DMS114 treated with DMSO at 0.1 percent for 48 hours (cell line): ENCODE measurements at regions not wholly inside any gene's neighbourhood (a gene's known extent, or its start where the extent isn't known, plus 50 kb on each side); places are given as distances from the start of the nearest gene placed in this dataset.
"Not testable (repeated sequence)": the region's sequence is repeated elsewhere in the genome, so short reads cannot be mapped to it uniquely, and the experiment has no call there.

Source experiments
- DNase-seq: peaks from one replicate; lab custom pipeline; 2025; ENCODE audit not compliant: unreplicated experiment; lab: John Stamatoyannopoulos, UW

DNA sequence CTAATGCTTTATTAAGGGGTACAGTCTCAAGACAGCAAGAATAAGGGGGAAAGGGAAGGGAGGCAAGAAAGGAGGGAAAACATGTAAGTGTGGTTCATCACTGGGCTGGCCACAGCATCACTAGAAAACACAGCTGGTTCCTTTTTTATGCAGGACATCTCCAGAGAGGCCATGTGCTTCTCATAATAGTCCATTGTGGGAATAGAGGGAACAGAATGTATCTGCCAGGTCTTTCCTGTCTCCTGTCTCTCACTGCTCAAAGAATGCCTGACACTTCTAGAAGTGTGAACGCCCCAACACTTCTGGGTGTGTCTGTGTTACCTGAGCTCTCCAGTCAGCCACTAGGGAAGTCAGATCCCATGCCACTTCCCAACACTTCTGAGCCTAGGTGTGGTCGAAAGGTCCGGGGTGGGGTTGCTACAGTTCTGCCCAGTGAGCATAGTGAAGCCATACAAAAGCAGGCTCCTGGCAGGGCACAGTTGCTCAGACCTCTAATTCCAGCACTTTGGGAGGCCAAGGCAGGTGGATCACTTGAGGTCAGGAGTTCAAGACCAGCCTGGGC lies 255.6 kb upstream of the SLC30A5 start:
- no peak for DNase-seq

GRCh38 chr5:68839019-68839552 lies 254.7 kb upstream of the SLC30A5 start:
- no peak for DNase-seq

DNA sequence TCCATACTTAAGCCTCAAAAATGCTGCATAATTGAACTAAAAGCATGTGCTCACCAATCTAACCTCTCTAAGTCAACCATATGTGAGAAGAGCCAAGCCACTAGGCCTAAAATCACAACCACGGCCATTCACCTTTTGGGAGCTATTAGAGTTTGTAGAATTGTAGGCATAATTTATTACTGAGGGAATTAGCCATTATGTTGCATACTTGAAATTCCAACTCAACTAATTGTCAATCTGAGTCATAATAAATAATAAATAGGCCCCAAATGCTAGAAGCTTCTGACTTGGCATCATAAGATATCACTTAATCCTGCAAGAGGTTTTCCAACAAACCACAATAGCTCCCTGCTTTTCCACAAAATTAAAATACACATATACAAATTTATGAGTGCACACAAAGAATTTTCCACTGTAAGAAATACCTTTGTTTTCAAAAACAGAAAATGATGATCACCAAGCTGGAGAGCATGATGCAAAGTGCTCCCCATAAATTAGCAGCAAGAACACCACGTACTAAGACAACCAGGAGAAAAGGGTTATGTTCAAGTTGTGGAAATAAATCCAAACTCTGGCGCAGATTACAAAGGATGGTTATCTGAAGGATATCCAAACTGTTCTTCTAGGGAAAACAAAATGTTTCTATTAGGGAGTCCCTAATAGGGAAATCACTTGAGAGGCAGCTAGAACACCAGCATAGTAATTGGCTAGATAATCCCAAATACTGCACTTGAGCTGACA lies 250.0 kb upstream of the SLC30A5 start:
- DNase-seq: no peak

DNA sequence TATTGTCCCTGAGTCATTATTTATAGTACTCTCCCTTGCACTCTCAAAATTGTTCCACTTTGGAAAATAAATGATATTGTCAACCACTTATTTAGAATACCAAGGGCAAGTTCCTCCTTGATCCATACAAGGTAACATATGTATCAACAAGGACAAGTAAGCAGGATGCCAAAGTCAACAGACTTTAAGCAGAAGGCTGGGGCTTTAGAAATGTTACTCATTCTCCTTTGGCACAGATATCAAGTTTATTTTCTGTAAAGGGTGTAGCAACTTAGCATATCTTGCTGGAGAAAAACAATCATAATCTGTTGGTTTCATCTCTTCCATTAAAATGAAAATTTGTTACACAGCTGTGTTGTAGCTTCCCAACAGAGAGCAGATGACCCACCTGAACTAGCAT lies 248.7 kb upstream of the SLC30A5 start:
- DNase-seq: no peak

GRCh38 chr5:68846828-68847227 lies 247.0 kb upstream of the SLC30A5 start:
- no peak for DNase-seq

GRCh38 chr5:68848091-68848490 lies 245.7 kb upstream of the SLC30A5 start:
- no peak for DNase-seq

DNA sequence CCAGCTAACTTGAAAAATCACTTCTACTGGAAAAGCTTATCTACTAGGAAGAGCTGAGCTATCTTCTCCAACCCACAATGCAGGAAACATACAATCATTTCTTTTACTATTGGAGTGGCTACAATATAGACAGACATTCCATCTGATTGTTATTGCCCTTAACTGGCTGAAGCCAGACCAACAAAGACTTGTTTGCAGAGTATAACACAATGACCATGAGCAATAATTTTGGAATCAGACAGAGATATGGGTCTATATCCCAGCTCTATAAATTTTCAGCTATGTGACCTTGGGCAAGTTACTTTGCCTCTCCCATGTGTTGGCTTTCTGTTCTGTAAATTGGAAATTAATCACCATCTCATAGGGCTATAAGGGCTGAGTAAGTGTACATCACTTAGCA lies 244.7 kb upstream of the SLC30A5 start:
- DNase-seq: no peak

DNA sequence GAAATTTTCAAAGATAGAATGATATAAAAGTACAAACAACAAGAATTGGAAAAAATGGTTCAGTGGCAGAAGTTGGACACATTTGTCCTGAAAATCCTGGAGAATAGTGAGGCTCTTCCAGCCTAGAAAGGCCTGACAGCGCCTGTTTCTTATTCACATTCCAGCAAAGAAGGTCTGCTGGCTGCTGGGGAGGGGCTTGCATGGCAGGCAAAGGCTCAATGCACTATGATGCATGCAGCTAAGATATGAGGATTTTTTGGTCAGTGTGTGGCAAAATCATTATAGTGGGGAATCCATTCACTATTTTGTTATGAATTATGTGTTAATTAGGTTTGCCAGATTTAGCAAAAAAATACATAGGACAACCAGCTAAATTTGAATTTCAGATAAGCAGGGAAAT lies 243.9 kb upstream of the SLC30A5 start:
- DNase-seq: no peak

DNA sequence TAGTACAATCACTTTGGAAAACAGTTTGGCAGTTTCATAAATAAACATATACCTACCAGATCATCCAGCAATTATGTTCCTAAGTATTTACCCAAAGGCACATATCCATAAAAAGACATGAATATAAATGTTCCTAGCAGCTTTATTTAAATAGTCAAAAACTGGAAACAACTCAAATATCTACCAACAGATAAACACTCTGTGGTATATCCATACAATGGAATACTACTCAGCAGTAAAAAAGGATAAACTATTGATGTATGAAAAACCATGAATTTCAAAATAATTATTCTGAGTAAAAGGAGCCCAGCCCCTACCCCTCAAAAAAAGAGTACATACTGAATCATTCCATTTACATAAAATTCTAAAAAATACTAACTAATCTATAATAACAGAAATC lies 232.7 kb upstream of the SLC30A5 start:
- no peak for DNase-seq

GRCh38 chr5:68862560-68862959 lies 231.3 kb upstream of the SLC30A5 start:
- no peak for DNase-seq

GRCh38 chr5:68865192-68865591 lies 228.6 kb upstream of the SLC30A5 start:
- not testable (repeated sequence) for DNase-seq

- DNase-seq: no peak
Observed at GRCh38 chr5:68872088-68872839, 221.6 kb upstream of the SLC30A5 start.

DNA sequence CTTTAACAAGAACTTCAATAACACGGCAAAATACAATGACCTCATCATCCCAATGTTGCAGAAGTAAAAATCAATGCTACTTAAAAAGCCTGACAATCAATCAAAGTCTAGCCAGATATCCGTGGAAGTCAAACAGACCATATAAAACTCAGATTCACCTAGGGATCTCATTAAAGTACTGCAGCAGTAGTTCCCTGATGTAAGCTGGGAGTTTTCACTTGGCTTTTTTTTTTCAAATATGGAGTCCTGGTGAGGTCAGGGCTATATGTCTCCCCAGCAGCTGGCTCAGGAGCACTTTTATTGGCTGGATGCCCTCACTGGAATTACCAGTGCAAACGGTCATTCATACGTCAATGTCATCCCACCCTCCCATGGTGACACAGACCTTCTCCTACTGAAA lies 220.6 kb upstream of the SLC30A5 start:
- DNase-seq: no peak

DNA sequence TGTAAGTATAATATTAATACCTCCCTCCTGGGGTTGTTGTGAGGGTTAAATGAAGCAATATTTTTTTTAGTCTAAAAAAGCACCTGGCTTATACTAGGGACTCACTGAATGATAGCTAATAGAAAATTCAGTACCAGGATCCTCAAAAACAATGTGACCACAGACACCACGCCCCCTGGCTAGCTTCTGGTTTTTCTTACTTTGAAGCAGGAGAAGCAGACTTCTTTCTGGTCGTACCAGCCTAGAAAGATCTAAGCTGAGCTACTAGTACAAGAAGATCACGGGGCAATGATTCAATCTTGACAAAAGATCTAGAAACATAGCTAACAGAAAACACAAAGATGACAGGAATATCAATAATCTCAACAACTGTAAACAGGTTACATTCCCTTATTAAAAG lies 218.5 kb upstream of the SLC30A5 start:
- no peak for DNase-seq

GRCh38 chr5:68883436-68883835 lies 210.4 kb upstream of the SLC30A5 start:
- DNase-seq: no peak

GRCh38 chr5:68884144-68884754 lies 209.6 kb upstream of the SLC30A5 start:
- DNase-seq: no peak

DNA sequence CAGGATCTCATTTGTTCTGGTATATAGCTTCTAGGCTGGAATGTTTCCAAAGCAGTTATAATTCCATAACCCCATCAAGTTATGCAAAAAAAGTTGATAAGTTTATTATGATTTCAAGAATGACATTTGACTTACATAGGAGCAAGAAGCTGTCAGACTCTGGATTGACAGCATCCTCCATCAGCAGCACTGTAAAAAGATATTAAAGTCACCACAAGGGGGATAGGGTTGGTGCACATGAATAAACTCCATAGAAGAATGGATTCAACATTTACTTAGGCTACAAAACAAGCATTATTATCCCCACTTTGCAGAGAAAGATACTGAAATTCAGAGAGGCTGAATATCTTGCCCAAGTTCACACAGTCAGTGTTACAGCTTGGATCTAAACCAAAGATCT lies 208.9 kb upstream of the SLC30A5 start:
- DNase-seq: peak; percentile 4

DNA sequence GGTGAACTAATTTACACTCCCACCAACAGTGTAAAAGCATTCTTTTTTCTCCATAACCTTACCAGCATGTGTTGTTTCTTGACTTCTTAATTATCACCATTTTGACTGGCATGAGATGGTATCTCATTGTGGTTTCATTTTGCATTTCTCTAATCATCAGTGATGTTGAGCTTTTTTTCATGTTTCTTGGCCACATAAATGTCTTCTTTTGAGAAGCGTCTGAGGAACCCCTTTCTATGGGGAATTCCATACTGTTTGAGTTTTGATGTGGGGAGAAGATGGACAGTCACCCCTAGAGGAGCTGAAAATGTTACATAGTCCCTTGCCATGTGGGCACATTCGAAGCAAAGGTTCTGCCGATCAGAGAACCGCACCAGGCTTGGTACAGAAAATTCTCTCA lies 207.0 kb upstream of the SLC30A5 start:
- no peak for DNase-seq

GRCh38 chr5:68891718-68892117 lies 202.1 kb upstream of the SLC30A5 start:
- DNase-seq: no peak

GRCh38 chr5:68894673-68895072 lies 199.1 kb upstream of the SLC30A5 start:
- DNase-seq: no peak

GRCh38 chr5:68898951-68899471 lies 194.8 kb upstream of the SLC30A5 start:
- no peak for DNase-seq
